ENCODE measurements at regions not wholly inside any gene's neighbourhood (a gene's known extent, or its start where the extent isn't known, plus 50 kb on each side); places are given as distances from the start of the nearest gene placed in this dataset.
A peak's percentile ranks its signal among the peaks of the same experiment; 100 is the strongest.

GRCh38 chr2:52431352-52431760, 1336.2 kb upstream of the CHAC2 start:
- no peak overlapping the region for H3K4me3 ChIP-seq (replicated peaks; ENCODE audit: low read depth, low read length)
- TF ChIP-seq CTCF (IDR thresholded peaks at IDR 0.05; ENCODE audit: low read length, missing control alignments) = no peak
- DNase-seq (ENCODE audit: low read depth) = no peak

DNA sequence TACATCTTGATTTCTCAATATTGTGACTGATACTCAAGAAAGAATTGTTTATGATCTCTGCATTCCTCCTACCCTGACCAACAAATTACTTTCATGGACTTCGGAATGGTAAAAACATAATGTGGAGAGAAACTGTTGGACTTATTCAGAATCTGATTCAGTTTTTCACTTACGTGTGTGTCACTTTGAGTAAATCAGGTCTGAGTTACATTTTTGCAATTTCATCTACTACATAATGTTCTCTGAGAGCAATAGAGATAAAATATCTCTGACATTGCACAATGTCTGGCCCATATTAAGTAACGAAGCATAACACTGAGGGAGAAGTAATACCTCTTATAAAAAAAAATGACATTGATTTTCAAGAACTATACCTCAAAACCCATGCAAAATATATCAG, 1337.9 kb upstream of the CHAC2 start:
- no peak overlapping the region for H3K4me3 ChIP-seq (replicated peaks; ENCODE audit: low read depth, low read length)
- DNase-seq (ENCODE audit: low read depth) = peak; percentile 54
- TF ChIP-seq CTCF (IDR thresholded peaks at IDR 0.05; ENCODE audit: low read length, missing control alignments) = no peak

DNA sequence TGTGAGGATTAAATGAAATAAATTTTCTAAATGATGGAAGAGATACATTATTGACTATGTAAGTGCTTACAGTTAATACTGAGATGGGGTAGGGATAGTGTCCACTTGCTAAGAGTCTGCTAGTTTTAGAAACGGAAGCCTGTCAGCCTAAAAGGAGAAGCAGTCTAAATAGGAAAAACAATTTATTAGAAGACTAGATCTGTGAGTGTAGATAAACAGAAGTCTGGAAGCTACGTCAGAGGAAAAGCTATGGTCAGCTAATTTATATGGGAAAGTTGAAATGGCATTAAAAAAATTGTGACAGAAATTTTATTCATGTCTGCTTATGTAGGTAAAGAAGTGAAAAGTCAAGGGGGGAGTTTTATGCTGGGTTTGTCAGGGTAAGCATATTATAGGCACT, 1338.4 kb upstream of the CHAC2 start:
- H3K4me3 ChIP-seq (replicated peaks; ENCODE audit: low read depth, low read length) = no peak overlapping the region
- DNase-seq (ENCODE audit: low read depth) = no peak
- TF ChIP-seq CTCF (IDR thresholded peaks at IDR 0.05; ENCODE audit: low read length, missing control alignments) = no peak

DNA sequence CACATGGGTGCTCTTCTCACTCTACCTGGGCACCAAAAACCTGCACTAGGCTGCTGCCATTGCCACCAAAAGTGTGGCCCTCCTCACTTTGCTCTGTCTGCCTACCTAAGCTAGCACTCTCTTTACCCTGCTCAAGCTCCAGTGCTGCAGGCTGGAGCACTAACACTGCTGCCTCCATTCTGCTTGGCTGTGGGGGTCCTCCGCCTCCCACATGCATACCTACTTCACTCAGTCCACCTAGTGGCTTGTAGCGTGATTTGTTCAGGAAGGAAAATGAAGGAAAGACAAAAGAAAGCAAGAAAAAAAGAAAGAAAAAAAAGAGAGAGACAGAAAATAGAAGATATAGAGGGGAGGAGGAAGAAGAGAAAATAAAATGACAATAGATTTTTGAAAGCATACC, 1339.4 kb upstream of the CHAC2 start:
- DNase-seq (ENCODE audit: low read depth) = no peak
- no peak overlapping the region for H3K4me3 ChIP-seq (replicated peaks; ENCODE audit: low read depth, low read length)
- TF ChIP-seq CTCF (IDR thresholded peaks at IDR 0.05; ENCODE audit: low read length, missing control alignments) = no peak

GRCh38 chr2:52423655-52424054, 1343.9 kb upstream of the CHAC2 start:
- TF ChIP-seq CTCF (IDR thresholded peaks at IDR 0.05; ENCODE audit: low read length, missing control alignments) = no peak
- no peak for DNase-seq (ENCODE audit: low read depth)
- H3K4me3 ChIP-seq (replicated peaks; ENCODE audit: low read depth, low read length) = no peak overlapping the region

- no peak overlapping the region for H3K4me3 ChIP-seq (replicated peaks; ENCODE audit: low read depth, low read length)
- DNase-seq (ENCODE audit: low read depth) = peak; percentile 7
- TF ChIP-seq CTCF (IDR thresholded peaks at IDR 0.05; ENCODE audit: low read length, missing control alignments) = no peak
Observed at GRCh38 chr2:52423111-52423510, 1344.5 kb upstream of the CHAC2 start.

DNA sequence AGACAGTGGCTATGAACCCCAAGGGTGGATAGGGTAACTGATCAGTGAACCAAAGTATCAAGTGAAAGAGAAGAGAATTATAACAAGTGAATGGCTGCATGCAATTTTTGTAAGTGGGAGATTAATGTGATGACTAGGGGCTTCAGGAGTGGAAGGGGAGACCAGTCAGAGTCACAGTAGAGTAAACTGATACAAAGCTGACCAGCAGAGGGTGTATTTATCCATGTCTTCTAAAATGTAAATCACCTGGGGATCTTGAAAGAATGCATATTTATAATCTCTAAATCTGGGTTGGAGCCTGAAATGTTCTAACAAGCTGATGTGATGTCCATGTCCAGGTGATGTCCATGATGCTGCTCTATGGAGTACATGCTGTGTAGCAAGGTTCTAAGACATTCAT, 1351.3 kb upstream of the CHAC2 start:
- no peak overlapping the region for H3K4me3 ChIP-seq (replicated peaks; ENCODE audit: low read depth, low read length)
- DNase-seq (ENCODE audit: low read depth) = peak; percentile 16
- peak; percentile 17 for TF ChIP-seq CTCF (IDR thresholded peaks at IDR 0.05; ENCODE audit: low read length, missing control alignments)
